ENCODE measurements at regions not wholly inside any gene's neighbourhood (a gene's known extent, or its start where the extent isn't known, plus 50 kb on each side); places are given as distances from the start of the nearest gene placed in this dataset.
"Not testable (repeated sequence)": the region's sequence is repeated elsewhere in the genome, so short reads cannot be mapped to it uniquely, and the experiment has no call there.

GRCh38 chr13:65971541-65971940 is 1258.6 kb downstream of the PCDH9 start:
- Histone ChIP-seq H3K4me3 (no peak overlapping the region), H3K27ac (no peak overlapping the region)

- no peak overlapping the region for H3K27ac ChIP-seq
- H3K4me3 ChIP-seq, result no peak overlapping the region
These were observed 1263.1 kb downstream of the PCDH9 start for GRCh38 chr13:65966991-65967451.

- Histone ChIP-seq H3K4me3 (no peak overlapping the region), H3K27ac (no peak overlapping the region)
These were observed 1264.6 kb downstream of the PCDH9 start for GRCh38 chr13:65965501-65965900.

- H3K27ac ChIP-seq, result no peak overlapping the region
- no peak overlapping the region for H3K4me3 ChIP-seq
These were observed 1265.5 kb downstream of the PCDH9 start for GRCh38 chr13:65964672-65965071.

- Histone ChIP-seq H3K27ac (no peak overlapping the region), H3K4me3 (no peak overlapping the region)
These were observed 1270.8 kb downstream of the PCDH9 start for GRCh38 chr13:65959305-65959704.

DNA sequence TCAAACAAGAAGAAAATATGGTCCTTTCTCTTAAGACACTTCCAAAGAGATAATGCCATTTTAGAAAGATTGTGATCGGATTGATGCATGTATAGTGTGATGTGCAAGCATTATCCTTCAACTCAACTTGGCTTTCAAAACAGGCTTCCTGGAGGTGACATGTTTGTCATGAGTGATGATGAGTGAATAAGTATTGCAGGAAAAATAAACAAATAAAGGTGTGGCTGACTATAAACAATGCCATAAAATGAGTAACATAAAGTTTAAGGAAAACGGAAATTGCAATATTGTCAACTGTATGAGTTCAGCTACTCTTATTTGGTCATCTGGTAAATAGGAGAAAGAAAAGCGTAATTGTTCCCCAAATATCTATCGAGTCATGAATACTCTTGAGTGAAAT is 1283.7 kb downstream of the PCDH9 start:
- Histone ChIP-seq H3K4me3 (no peak overlapping the region), H3K27ac (no peak overlapping the region)

DNA sequence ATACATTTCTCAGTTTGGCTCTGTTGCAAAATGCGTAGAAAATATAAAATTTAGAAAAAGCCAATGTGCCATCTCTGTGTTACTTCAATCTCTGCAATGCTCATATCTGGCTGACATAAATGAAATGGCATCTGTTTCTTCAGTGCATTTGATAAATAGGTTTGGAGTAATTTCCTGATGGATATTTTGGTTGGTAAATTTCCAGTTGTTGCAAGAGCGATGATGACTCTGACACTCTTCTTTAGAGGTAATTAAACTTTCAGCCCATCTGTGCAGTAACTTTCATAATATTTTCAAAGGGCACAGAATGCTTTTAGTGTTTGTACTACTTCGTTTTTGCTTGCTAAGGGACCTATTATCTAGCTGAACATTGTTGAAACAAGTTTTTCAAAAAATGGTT is 1286.4 kb downstream of the PCDH9 start:
- Histone ChIP-seq H3K27ac (no peak overlapping the region), H3K4me3 (no peak overlapping the region)

DNA sequence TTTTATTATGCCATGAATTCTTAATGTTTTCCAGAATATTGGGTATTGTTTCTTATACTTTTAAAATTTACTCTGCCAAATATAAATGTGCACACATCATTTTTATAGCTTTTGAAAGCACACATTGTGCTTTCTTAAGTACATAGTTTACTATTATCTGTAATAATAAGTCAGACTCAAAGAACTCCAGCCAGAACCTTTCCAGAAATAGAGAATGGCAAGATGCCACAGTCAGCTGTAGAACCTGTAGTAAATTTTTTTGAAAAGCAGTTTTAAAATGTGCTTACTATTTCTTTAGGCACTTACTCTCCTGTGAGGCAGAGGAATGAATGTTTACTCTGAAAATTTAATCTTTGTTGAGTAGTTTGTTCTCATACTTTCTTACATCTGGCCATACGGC is 1287.1 kb downstream of the PCDH9 start:
- H3K27ac ChIP-seq, result no peak overlapping the region
- H3K4me3 ChIP-seq, result no peak overlapping the region

- no peak overlapping the region for H3K27ac ChIP-seq
- H3K4me3 ChIP-seq, result no peak overlapping the region
These were observed 1289.4 kb downstream of the PCDH9 start for GRCh38 chr13:65940720-65941119.

DNA sequence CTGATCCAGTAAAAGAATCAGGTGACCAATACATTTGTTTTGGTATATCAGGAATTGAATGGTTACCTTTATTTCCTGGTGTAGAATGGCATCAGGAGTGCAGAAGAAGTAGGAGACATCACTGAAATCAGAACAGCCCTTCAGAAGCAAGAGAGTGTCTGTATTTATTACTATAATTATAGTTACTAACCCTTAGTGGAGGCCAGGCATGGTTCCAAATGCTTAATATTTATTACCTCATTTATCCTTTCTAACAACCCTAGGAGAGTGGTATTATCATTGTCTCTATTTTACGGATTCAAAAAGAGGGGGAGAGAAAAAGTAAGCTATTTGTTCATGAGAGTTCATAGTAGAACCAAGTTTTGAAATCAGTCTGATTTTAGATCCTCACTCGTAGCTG is 1292.9 kb downstream of the PCDH9 start:
- no peak overlapping the region for H3K4me3 ChIP-seq
- H3K27ac ChIP-seq, result no peak overlapping the region

GRCh38 chr13:65936249-65936648 is 1293.9 kb downstream of the PCDH9 start:
- H3K4me3 ChIP-seq, result no peak overlapping the region

DNA sequence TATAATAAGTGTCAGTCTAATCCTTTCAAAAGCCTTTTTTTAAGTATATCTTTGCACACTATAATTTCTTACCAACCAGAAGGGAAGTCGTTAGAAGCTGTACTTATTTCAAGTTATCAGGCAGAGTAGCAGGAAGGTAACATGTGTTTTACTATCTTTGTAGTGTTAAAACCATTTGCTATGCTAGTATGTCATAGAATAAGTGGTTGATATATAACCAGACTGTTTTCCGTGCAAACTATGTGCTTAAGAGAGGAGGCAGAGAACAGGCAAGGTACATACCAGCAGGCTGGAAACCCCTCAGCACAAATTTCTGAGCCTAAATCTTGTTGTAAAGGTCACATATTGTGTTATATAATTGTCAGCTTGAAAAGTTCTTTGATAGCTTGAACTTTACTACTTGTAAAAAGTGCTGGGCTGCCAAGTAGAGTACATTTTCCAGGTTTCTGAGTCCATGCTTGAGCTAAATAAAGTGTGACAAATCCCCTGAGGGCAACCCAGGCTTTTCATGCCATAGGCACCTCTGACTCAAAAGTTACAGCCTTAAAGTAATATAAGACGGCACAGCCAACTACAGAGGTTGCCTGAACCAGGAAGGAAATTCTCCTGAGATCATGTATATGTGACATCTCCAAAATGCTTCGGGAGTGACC is 1297.4 kb downstream of the PCDH9 start:
- Histone ChIP-seq H3K4me3 (no peak overlapping the region), H3K27ac (no peak overlapping the region)

More at GRCh38 chr13:65936249-65936648, 1293.9 kb downstream of the PCDH9 start:
- H3K27ac ChIP-seq, result no peak overlapping the region

GRCh38 chr13:65932013-65932412 is 1298.1 kb downstream of the PCDH9 start:
- H3K27ac ChIP-seq, result no peak overlapping the region

DNA sequence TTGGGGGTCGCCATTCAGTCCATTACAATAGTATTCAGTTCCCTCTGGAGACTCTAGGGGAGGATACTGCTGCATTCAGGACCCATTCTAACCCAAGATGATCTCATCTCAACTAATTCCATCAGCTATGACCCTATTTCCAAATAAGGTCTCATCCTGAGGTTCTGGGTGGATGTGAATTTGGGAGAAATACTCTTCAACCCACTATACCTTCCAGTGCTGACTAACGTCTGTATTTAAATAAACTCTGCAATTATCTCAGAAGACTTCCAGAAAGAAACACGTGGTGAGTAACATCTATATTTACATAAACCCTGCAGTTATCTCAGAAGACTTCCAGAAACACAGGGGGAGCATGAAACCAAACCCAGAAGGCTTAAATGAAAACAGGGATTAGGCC is 1300.7 kb downstream of the PCDH9 start:
- no peak overlapping the region for H3K27ac ChIP-seq
- H3K4me3 ChIP-seq, result no peak overlapping the region

More at GRCh38 chr13:65932013-65932412, 1298.1 kb downstream of the PCDH9 start:
- H3K4me3 ChIP-seq, result no peak overlapping the region

DNA sequence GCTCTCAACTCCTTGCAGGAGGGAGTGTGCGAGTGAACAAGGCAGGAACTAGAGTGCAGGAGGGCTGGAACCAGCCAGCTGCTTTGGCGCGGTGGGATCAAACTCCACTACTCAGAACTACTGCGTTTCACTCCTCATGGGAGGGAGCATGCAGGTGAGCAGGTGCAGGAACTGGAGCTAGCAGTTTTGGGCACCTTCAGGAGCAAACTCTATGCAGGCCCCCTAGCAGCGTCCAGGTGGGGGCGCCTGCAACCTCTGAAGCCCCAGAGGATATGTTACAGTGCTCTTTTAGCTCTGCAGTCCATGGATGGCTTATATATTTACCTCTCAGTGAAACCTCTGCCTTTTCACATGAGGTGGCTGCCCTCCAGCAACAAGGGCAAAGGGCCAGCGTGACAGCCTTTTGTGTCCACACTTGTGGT is 1303.4 kb downstream of the PCDH9 start:
- Histone ChIP-seq H3K27ac (no peak overlapping the region), H3K4me3 (no peak overlapping the region)

DNA sequence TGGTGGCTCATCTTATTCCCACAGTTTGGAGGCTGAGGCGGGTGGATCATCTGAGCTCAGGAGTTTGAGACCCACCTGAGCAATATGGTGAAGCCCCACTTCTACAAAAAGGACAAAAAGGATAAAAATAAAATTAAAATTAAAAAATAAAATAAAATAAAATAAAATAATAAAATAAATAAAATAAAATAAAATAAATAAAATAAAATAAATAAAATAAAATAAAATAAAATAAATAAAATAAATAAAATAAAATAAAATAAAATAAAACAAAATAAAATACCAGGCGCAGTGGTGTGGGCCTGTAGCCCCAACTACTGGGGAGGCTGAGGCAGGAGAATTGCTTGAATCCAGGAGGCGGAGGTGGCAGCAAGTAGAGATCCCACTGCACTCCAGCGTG is 1307.3 kb downstream of the PCDH9 start:
- H3K27ac ChIP-seq, H3K4me3 ChIP-seq: not testable (repeated sequence)

GRCh38 chr13:65921933-65922332 is 1308.2 kb downstream of the PCDH9 start:
- H3K27ac ChIP-seq, result no peak overlapping the region
- no peak overlapping the region for H3K4me3 ChIP-seq

DNA sequence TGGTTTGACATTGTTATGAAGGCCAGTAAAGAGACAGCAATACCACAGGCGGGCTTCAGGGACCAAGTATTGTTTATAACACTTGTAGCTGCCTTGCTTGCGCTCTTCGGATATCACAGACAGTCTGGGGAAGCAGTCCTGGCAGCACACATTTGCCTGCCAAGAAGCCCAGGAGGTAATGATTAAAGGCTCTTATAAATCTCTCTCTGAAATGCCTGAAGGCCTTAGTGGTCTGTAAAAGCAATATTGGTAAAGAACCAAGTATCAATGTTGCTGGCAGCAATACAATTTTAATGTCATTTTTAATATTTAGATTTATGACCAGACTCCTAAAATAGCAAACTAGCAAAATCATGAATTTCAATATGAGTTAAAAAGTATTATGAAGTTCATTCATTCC is 1312.4 kb downstream of the PCDH9 start:
- no peak overlapping the region for H3K4me3 ChIP-seq
- no peak overlapping the region for H3K27ac ChIP-seq

DNA sequence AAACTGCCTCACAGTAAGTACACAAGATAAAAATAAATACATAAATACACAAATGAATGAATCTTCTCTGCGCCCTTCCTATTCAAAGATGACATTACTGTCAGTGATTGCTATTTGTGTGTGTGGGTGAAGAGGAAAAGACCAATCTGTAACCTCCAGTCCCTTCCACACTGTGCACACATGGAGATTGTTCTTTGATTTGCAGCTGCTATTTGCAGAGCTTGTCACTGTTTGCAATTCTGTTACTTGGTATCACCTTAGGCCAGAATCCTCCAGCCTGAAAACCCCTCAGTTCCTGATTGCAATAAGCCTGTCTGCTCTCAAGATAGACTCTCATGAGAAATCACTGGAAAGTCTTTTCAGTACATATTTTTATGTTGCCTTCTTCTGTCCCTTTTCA is 1314.9 kb downstream of the PCDH9 start:
- Histone ChIP-seq H3K4me3 (no peak overlapping the region), H3K27ac (peak overlapping the region in 1 of 21 experiments; percentile 59)

DNA sequence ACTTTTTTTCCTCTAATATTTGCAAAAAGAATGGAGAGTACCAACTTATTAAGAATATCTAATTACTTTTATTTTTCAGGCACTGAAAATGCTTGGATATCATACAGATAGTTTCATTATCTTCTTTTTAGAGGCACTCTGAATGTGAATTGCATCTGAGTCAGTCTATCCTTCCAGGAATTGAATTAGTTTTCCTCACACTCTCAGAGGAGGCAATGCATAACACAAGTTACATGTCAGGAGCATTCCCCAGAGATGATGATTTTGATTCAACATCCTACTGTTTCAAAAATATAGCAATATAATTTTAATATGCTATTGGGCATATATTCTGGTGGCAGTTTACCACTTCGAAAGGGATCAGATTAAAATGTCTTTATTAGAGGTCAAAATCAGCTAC is 1315.4 kb downstream of the PCDH9 start:
- Histone ChIP-seq H3K4me3 (no peak overlapping the region), H3K27ac (peak overlapping the region in 3 of 21 experiments; percentile 6 to 66 (median 59))

DNA sequence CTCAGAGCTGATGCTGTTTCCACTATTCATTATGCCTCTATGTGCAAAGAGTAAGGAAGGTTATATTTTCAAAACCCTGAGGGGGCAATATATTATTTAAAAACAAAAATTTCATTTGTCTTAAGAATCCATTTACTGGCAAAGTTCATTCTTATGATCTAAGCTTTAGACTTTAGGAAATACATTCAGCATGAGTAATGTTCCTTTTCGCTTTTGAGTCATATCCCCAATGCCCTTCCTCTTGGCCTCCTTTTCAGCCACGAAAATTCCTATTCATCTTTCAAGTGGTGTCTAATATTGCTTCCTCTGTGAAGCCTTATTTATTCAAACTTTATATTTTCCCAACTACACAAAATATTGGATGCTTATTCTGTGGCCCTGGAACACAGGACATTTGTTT is 1317.0 kb downstream of the PCDH9 start:
- Histone ChIP-seq H3K4me3 (no peak overlapping the region), H3K27ac (peak overlapping the region in 3 of 21 experiments; percentile 33 to 66 (median 59))

DNA sequence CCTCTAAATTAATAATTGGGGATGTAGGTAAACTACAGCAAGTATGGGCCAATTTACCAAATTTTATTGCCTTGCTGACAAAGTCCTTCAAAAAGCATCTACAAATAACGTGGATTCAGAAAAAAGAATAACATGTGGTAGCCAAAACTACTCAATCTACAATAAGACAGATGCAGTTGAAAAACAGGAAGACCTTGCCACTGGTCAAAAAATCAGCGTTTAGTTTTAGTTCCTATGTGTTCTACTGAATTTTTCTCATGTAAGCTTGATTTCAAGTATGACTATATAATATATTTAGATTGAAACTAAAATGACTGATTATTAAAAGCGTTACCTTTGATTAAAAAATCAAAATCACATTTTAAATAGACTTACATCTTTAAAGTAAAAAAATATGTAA is 1317.6 kb downstream of the PCDH9 start:
- H3K27ac ChIP-seq, result peak overlapping the region in 2 of 21 experiments; percentile 22 to 33
- no peak overlapping the region for H3K4me3 ChIP-seq

All from skin epidermis (tissue), 12 donors.